Parathyroid adenoma (tissue), 2 donors: ENCODE measurements at regions not wholly inside any gene's neighbourhood (a gene's known extent, or its start where the extent isn't known, plus 50 kb on each side); places are given as distances from the start of the nearest gene placed in this dataset.

Experiments
- H2AFZ ChIP-seq: fragments of 300-600 bp; sonication (generic); one replicate; pipeline ENCODE4 v1.7.0; 2017; ENCODE audit warnings: antibody characterized with exemption, mild to moderate bottlenecking
- H3K27ac ChIP-seq: fragments of 300-600 bp; sonication (generic); one replicate; pipeline ENCODE4 v1.7.0; 2017
- H3K27me3 ChIP-seq: fragments of 300-600 bp; sonication (generic); one replicate; pipeline ENCODE4 v1.7.0; 2017; ENCODE audit warnings: low read length; ENCODE audit not compliant: control insufficient read depth, insufficient read depth
- H3K36me3 ChIP-seq: fragments of 300-600 bp; sonication (generic); one replicate; pipeline ENCODE4 v1.7.0; 2017; ENCODE audit warnings: low read length; ENCODE audit not compliant: control insufficient read depth, insufficient read depth
- H3K4me1 ChIP-seq: fragments of 300-600 bp; sonication (generic); one replicate; pipeline ENCODE4 v1.7.0; 2017; ENCODE audit warnings: control low read depth
- H3K4me2 ChIP-seq: fragments of 300-600 bp; sonication (generic); one replicate; pipeline ENCODE4 v1.7.0; 2017; ENCODE audit warnings: low read length
- H3K4me3 ChIP-seq: fragments of 300-600 bp; sonication (generic); one replicate; pipeline ENCODE4 v1.7.0; 2017; ENCODE audit warnings: low read depth, low read length
- H3K79me2 ChIP-seq: fragments of 300-600 bp; sonication (generic); one replicate; pipeline ENCODE4 v1.7.0; 2017; ENCODE audit warnings: control low read depth
- H3K9ac ChIP-seq: fragments of 300-600 bp; sonication (generic); one replicate; pipeline ENCODE4 v1.7.0; 2017; ENCODE audit warnings: mild to moderate bottlenecking
- H3K9me3 ChIP-seq: fragments of 300-600 bp; sonication (generic); one replicate; pipeline ENCODE4 v1.7.0; 2017; ENCODE audit warnings: low read length; ENCODE audit not compliant: control insufficient read depth
- CTCF ChIP-seq: fragments of 300-600 bp; sonication (generic); IDR thresholded peaks from one replicate; pipeline ENCODE4 v1.7.0; 2017; ENCODE audit warnings: antibody characterized with exemption, mild to moderate bottlenecking
- donor health status: primary hyperparathyroidism.

GRCh38 chr13:67844574-67844973 is 614.4 kb upstream of the PCDH9 start:
- H3K27ac ChIP-seq = no peak overlapping the region
- no peak overlapping the region for H2AFZ ChIP-seq
- H3K36me3 ChIP-seq = no peaks in the 10 kb centered on the region
- peaks cover 3% of the 10 kb centered on the region for H3K9me3 ChIP-seq
- no peak for TF ChIP-seq CTCF
- H3K79me2 ChIP-seq = no peaks in the 10 kb centered on the region
- H3K27me3 ChIP-seq = no peaks in the 10 kb centered on the region
- H3K9ac ChIP-seq = no peak overlapping the region
- no peak overlapping the region for H3K4me2 ChIP-seq
- no peak overlapping the region for H3K4me3 ChIP-seq
- H3K4me1 ChIP-seq = no peaks in the 10 kb centered on the region

DNA sequence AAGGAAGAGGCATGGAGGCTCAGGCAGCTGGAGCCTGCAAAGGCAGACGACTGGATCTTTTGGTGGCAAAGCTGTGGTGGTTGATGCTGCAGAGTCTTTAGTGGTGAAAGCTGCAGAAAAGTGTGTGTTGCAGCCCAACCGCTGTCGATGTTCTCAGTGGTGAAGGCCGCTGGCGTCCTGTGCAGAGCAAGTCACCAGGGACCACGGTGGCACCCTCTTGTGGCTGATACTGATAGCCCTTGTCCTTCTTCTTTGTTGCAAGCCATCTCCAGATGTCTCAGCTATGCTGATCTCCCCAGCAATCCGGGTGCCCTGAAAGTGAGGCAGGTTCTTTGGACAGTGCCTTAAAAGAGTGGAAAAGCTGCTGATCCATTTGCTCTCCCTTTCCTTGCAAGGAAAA is 610.9 kb upstream of the PCDH9 start:
- no peak overlapping the region for H2AFZ ChIP-seq
- no peaks in the 10 kb centered on the region for H3K79me2 ChIP-seq
- H3K36me3 ChIP-seq = no peaks in the 10 kb centered on the region
- no peak for TF ChIP-seq CTCF
- H3K4me1 ChIP-seq = no peaks in the 10 kb centered on the region
- H3K27ac ChIP-seq = no peak overlapping the region
- H3K27me3 ChIP-seq = no peaks in the 10 kb centered on the region
- H3K9me3 ChIP-seq = peaks cover 3% of the 10 kb centered on the region
- no peak overlapping the region for H3K4me2 ChIP-seq
- no peak overlapping the region for H3K4me3 ChIP-seq
- H3K9ac ChIP-seq = no peak overlapping the region

DNA sequence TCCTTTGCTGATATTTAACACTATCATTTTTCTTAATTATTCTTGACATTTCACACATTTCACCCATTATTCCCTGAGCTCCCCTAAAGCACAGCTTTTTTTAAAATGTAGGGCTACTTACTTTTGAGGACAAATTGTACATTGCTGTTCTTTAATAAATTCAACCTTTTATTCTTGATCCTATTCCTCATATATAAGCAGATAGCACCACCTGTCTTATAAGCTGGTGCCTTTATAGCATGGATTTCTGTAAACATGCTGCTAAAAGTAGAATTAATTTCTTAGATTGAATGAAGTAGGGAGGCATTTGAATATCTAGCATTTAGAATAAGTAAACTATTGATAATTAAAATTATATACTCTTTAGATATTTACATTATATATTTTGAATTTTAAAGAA is 603.4 kb upstream of the PCDH9 start:
- H3K4me1 ChIP-seq = no peaks in the 10 kb centered on the region
- H3K4me3 ChIP-seq = no peak overlapping the region
- H2AFZ ChIP-seq = no peak overlapping the region
- no peak for TF ChIP-seq CTCF
- no peaks in the 10 kb centered on the region for H3K9me3 ChIP-seq
- no peak overlapping the region for H3K4me2 ChIP-seq
- no peaks in the 10 kb centered on the region for H3K79me2 ChIP-seq
- H3K36me3 ChIP-seq = no peaks in the 10 kb centered on the region
- no peaks in the 10 kb centered on the region for H3K27me3 ChIP-seq
- no peak overlapping the region for H3K9ac ChIP-seq
- H3K27ac ChIP-seq = no peak overlapping the region

- no peak overlapping the region for H3K4me3 ChIP-seq
- H3K27me3 ChIP-seq = no peaks in the 10 kb centered on the region
- no peak for TF ChIP-seq CTCF
- H3K9me3 ChIP-seq = no peaks in the 10 kb centered on the region
- H3K4me2 ChIP-seq = no peak overlapping the region
- no peaks in the 10 kb centered on the region for H3K4me1 ChIP-seq
- no peak overlapping the region for H2AFZ ChIP-seq
- no peak overlapping the region for H3K9ac ChIP-seq
- no peaks in the 10 kb centered on the region for H3K79me2 ChIP-seq
- no peak overlapping the region for H3K27ac ChIP-seq
- no peaks in the 10 kb centered on the region for H3K36me3 ChIP-seq
Observed at GRCh38 chr13:67829641-67830040, 599.5 kb upstream of the PCDH9 start.

DNA sequence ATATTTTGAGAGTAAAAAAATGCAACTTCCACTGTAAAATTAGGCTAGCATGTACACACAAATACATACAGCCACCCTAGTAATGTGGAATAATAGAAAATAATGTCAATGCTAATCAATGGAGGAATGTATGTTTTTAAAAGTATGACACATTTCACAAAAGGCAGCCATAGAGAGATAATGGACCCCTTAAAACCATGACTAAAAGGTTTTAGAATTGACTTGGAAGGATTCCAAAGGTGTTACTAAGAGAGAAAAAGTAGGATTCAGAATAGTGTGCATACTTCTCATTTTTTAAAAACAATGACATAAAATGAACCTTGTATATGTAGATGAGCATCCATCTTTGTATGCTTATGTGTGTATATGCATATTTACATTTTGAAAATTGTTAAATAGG is 597.9 kb upstream of the PCDH9 start:
- Histone ChIP-seq H3K4me2 (no peak overlapping the region), H3K9ac (no peak overlapping the region), H3K27ac (no peak overlapping the region), H3K36me3 (no peaks in the 10 kb centered on the region), H3K9me3 (no peaks in the 10 kb centered on the region), H3K4me3 (no peak overlapping the region), H3K79me2 (no peaks in the 10 kb centered on the region), H3K4me1 (no peaks in the 10 kb centered on the region), H3K27me3 (no peaks in the 10 kb centered on the region), H2AFZ (no peak overlapping the region)
- no peak for TF ChIP-seq CTCF
